HK-2 (cell line): ENCODE measurements at regions not wholly inside any gene's neighbourhood (a gene's known extent, or its start where the extent isn't known, plus 50 kb on each side); places are given as distances from the start of the nearest gene placed in this dataset.

Experiments used
- DNase-seq: peaks from one replicate; pipeline ENCODE4 v3.0.0-alpha.2; 2018; ENCODE audit not compliant: unreplicated experiment

DNA sequence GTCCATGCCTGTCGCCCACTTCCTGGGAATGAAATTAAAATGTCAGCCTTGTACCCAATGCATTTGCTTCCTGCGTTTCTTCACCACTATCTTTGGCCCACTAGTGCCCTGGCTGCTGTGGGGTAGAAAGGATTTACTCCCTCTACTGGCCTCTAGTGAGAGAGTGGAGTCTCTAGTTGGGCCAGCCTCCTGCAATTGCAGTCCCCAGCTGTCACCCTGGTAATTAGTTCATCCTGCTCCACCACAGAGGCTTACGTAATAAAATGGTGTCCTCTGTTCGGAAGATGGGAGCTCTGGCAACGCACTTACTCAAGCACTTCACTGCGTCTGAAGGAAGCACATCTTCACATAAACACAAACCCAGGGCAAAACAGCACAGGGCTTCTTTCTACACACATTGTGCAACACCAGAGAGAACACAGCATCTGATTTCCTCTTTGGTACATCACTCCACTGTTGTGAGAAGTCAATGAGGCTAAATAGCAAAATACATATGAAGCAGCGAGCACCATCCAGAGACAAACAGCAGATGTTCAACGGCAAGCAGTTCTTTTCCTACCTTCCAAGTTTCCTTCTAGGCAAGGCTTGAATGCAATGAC lies 274.6 kb downstream of the LRATD1 start:
- DNase-seq = no peak

DNA sequence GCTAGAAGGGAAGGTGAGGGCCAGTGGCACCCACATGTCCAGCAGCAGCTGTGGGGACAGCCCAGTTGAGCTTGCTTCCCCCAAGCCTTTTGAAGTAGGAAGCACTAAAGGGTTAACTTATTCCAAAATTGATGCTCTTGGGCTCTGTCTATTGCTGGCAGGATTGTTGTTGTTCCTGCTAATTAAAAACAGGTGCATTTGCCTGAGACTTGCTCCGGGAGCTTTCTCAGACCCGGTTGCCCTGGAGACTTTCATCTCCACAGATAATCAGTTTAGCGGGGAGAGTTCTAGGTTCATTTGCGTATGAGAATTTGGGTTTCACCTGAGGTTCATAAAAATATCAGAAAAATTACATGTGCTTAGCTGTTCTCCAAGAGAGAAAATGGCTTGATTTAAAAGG lies 277.3 kb downstream of the LRATD1 start:
- DNase-seq = no peak

DNA sequence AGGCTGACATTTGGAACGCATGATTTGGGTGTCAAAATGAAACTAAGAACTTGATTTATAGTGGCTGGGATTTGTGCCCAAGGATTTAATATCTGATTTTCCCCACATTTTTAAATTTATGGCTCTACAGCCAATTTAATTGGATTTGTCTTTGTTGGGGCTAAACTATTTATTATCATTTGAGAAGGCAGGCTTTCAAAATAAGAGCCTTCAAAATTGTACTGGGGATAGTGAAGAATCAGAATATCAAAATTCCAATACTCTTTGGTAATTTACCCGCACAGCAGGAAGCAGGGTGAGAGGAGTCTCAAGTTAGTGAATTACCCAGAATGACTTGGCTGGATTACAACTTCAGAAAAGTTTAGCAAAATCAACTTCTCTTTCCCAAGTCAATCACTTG lies 278.1 kb downstream of the LRATD1 start:
- no peak for DNase-seq

DNA sequence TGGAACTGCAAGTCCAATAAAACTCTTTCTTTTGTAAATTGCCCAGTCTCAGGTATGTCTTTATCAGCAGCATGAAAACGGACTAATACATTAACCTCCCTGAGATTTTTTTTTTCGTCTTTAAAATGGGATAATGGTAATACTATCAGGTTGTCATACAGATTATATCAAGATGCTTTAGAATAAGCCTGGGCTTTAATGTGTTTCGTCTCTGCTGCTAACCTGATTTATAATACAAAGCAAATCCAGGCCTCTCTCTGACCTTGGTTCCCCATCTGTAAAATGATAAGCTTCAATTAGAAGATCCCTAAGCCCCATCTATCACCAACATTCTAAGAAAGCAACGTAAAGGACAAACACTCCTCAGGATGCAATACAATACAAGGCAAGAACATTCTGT lies 283.5 kb downstream of the LRATD1 start:
- DNase-seq = no peak

DNA sequence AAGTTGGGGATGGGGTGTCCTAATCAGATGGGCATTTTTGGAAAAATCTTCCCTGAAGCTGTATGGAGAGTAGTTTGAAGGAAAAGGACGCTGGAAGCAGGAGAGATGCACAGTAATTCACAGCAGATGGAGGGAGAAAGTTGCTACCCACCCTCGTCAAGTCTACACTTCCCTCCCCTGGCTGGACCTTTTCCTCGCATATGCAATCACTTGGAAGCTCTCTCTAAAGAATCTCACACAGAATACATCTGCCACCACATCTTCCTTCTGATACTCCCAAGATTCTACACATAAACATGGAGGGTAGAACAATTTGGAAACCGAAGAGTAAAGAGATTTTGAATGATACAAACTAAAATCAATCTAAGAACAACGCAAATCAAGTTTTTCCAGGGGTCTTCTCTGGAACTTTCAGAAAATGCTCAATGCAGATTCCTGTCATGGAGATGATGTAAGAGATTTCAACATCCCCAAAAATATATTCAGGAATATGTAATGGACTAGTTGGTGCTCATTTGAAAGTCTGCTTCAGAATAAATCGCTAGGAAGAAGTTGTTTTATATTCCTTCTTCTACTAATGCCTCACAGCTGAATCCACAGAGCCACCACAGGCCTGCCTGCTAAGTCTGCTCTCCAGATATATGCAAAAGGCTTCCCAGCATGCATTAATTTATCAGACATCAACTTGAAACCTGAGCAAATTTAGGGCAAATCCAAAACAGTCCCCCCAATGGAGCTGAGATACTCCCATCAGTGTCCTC lies 291.5 kb downstream of the LRATD1 start:
- DNase-seq = no peak

DNA sequence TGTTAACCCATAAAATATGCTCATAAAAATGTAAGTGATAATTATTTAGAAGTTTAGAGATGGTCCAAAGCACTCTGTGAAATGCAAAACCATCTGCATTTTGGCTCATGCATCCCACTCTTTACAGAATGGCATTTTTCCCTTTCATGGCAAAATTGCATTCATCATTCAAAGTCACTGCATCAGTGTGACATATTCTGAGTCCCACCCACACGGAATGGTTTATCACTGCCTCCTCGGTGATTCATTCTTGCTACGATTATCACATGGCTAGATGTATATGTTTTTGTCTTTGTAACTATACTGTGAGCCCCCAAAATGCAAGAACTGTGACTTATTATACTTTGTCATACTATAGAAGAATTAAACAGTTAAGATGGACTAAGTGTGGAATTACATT lies 293.0 kb downstream of the LRATD1 start:
- no peak for DNase-seq

DNA sequence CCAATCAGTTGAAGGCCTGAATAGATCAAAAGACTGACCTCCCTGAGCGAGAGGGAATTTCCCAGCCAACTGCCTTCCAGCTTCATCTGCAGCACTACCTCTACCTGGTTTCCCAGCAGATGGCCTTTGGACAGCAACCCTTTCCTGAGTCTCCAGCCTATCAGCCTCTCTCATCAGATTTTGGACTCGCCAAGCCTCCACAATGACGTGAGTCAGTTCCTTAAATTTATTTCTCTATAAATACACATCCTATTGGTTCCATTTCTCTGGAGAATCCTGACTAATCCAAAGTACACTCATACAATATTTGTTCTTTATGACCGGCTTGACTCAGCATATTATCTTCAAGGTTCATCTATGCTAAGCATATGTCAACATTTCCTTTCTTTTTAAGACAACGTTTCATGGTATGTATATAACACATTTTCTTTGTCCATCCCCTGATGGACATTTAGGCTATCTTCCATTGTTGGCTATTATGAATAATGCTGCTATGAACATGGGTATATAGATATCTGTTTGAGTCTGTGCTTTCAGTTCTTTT lies 294.6 kb downstream of the LRATD1 start:
- DNase-seq = no peak

DNA sequence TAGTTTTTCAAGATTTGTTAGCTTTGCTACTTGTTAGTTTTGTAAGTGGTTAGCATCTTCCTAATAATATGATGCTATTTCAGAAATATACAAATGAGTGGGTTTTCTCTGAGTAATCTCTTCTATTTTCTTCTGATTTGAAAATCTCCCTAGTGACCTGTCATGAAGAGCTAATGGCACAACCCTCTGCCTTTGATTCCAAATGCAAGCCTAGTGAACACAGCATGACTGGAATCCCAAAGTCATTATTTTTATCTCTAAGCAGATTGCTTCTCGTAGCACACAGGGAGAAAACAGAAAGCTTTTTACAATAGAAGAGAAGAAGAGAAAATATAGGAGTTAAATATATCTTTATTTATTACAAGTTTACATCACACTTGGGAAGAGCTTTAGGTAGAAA lies 295.5 kb downstream of the LRATD1 start:
- no peak for DNase-seq

DNA sequence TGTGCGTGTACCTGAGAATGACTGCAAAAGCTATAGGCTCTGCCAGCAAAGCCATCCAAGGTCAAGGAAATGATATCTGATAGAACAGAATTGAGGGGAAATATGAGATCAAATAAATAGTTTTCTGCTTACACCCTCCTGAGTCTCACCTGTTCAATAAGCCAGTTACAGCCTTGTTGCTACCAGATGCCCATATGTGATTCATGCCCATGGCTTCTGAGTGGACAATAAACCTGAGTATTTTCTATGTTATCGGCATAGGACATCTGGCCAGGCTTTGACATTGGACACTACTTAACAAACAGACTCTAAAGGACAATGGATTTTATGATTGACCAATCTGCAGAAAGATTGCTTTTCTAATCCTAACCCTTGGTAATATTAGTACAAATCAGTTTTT lies 297.9 kb downstream of the LRATD1 start:
- DNase-seq = no peak

DNA sequence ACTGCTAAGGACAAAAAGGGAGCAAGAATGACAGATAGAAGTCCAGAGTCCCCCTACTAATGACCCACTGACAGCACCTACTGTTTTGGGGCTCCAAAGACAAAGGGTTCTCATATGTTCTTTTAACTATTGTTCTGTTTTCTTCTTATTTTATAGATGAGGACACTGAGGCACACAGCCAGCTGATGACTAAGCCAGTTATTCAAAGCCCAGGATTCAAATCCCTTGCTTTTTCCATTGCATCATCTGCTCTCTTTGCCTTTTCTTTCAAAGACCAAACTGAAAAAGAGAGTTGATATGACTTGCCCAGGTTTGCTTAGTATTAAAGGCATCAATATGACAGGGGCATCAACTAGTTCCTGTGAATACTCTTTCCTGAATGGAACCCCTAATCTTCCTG lies 299.8 kb downstream of the LRATD1 start:
- DNase-seq = no peak

DNA sequence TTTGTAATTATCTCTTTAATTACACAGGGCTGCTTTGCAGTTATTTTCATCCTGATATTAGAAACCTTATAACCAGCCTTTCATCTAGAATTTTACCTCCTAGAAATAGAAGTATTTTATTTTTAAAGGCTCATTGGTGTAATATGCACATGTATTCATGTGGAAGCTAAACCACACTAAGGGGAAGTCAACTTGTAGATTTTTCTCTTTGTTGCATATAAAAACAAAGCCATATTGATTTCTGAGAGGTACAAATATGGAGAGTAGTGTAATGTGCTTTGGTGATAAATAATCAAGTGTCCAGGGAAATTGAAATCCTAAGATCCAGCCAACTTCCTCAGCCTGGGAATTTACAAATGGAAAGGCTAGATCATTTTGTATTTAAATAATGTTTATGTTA lies 301.2 kb downstream of the LRATD1 start:
- DNase-seq = no peak

DNA sequence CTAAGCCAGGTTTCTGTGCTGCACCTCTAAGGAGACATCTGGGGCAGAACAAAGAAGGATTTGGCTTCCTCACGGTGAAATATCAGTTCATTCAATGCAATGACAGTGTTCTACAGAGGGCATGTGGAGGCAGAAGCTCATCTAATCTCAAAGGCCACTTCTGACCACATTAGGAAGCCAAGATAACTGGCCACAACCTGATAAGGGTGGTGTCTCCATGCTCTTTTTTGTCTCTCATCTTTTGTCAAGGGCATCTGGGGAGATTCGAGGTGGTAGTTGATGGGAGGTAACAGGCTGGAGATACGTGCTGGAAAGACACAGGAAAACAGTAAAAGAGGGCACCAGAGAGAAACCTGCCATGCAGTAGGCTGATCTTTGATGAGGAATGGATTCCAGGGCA lies 303.9 kb downstream of the LRATD1 start:
- no peak for DNase-seq

DNA sequence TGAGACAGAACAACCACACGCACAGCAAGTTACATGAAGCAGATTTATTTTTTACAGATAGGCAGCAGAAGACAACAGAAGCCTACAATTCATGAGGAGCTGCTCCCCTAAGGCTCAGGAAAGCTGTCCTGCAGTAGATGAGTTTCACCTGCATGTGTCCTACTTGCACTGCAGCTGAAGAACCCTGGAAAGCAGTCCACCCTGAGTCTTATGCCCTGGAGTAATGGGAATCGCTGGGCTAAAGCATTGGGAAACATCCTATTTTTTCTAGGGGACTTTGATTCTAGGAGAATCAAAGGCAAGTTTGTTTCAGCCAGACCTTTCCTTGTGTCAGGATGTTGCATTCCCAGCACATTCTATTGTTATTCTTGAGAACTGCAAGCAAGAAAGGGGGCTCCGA lies 304.8 kb downstream of the LRATD1 start:
- no peak for DNase-seq

DNA sequence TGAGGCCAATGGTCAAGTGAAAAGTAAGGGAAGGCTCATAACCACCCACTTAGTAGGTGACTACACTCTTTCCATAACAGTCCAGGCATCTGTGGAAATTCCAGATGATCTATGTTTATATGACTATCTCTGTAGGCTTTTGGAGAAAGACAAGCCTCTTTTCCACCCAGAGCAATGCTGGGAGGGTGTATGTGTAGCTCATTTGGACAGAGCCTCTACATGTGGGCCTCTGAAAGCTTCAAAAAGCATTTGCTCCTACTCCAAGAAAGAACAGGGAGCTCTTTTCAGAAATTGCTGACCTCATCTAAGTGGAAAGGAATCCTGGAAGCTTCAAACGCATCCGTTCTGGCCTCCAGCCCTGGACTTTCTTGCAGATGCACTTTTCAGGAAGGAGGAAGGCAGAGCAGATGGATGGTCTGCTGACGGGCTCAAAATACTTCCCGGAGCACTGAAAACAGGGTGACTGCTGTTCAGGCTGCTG lies 308.7 kb downstream of the LRATD1 start:
- DNase-seq = no peak

DNA sequence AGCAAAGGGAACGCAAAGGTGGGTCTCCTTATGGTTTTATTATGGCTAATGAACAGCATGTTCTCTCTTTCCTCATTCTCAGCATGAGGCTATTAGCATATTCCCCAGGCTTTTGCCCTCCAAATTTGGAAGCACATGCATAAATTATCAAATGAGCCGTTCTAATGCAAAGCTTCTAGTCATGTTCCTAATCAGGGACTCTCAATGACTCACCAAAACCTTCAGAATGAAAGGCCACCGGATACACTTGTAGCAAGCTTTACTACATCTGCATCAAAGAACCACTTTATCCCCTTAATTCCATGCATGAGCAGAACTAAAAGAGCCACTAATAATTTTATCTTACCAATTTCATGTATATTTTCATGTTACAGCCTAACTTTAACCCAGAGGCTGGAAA lies 310.5 kb downstream of the LRATD1 start:
- no peak for DNase-seq

DNA sequence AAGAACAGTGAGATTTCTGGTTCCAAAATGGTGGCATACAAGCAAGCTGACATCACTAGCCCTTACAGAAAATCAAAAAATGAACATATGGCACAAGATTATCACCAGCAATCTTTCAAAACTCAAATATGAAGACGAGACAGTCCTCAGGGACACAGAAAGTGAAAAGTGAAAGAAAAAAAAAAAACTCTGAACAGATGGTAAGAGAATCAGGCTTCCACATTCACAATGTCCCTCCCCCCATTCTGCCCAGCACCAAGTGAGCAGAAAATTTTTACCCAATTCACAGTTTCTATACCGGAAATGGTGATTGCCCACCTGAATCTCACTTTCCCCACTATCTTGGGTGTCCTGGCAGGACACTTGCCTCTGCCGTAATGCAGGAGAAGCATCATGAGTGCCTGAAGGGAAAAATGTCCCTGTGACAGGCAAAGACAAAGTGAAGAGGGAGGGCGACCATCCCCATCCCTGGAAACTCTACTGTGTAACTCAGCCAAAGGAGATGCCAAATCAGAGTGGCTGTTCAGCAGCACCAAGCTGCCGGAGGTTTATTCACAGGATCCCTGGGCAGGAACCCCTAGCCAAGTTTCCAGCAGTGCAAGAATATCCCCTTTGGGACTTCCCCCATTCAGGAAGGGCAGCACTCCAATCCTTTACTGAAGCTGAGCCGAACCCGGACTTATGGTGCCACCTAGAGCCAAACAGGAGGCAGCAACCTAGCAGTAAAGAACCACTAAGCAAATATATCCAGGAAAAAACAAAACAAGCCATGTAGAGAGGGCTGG lies 312.2 kb downstream of the LRATD1 start:
- peak; percentile 21 for DNase-seq

DNA sequence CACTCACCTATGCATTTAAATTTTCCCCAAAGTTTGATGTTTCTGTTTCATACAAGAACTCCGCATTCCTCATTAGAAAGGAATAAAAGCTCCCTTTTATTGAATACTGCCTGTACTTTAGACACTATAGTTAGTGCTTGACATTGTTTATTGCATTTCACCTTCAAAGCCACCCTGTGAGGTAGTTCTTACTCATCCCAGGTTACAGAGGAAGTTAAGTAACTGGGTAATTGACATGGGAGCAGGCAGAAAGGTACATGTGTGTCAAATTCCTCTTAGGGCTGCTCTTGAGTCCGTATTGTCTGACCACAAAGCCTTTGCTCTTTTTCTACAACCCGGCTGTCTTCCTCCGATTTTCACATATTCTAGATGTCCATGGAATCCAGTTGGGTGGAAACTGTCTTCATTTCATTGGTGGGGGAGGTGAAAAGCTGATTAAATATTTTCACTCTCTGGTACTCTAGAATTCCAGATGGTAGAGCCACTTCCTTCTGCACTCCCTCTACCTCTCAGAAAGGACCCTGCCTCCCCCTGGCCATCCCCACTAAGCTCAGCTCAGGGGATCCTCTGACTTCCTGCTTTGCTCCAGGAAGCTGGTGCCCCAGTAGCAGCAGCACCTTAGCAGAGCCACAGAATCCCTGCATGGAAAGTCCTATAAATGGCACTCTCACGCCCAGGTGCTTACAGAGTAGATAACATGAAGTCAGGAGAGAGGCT lies 319.2 kb downstream of the LRATD1 start:
- no peak for DNase-seq

DNA sequence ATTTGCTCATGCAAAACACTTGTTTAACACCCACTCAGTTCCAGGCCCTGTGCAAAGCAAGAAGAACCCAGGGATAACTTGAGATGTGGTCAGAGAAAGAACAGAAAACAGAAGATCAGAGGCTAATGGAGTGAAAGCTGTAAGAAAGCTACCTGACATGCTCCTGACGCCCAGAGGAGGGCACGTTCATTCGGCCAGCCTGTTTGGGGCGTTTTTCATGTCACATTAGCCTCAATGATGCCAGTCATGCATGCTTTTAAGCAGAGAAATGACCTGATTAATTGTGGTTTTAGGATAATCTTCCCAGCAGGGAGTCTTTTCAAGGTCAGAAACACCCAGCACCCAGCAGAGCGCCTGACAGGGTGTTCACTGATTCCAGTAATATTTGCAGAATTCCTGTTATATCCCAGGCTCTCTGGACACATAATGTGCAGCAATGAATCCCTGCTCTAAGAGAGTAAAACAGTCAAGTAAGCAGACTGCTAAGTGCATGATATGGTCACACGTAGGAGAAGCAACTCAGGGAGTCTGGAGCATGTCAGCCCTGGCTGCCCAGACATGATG lies 320.0 kb downstream of the LRATD1 start:
- no peak for DNase-seq

DNA sequence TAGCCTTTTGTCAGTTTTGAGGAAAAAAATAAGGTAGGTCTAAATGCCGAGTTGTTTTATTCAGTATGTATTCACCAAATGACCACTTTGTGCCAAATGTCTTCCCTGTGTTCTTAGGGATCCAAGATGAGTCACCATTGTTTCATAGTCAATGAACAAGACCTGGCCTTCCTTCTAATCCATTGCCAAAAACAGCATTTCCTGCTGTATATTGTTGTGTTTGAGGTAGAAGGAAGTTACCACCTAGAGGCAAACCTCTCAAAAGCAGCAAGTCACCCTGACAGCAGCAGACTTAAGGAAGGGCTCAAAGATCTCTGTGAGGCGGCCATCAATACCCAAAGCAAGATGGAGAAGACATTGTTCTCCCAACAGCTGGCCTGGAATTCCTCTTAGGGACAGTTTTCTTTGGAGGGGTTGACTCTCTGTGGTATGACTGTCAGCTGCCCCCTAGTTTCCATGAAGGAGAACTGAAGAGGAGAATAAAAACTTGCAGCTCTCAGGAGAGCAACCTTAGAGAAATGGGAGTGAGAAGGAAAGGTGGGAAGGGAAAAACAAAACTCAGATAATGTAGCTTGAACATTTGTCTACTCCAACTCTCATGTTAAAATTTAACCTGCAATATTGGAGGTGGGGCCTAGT lies 328.3 kb downstream of the LRATD1 start:
- no peak for DNase-seq

DNA sequence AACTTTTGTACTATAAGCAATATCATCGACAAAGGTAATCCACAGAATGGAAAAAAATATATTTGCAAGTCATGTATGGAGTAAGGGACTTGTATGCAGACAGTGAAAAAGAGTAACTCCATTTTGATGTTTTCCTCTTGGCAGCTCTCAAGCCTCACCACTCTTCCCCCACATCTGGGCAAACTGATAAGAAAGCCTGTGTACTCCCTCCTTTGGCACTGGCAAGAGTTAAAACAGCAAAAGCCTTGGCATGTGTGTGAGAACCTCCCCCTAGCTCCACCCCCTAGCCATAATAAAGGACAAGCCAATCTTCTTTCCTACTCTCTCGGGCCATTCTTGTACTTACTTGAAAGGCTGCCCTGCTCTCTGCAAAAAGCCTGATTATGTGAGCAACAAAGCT lies 335.2 kb downstream of the LRATD1 start:
- no peak for DNase-seq

DNA sequence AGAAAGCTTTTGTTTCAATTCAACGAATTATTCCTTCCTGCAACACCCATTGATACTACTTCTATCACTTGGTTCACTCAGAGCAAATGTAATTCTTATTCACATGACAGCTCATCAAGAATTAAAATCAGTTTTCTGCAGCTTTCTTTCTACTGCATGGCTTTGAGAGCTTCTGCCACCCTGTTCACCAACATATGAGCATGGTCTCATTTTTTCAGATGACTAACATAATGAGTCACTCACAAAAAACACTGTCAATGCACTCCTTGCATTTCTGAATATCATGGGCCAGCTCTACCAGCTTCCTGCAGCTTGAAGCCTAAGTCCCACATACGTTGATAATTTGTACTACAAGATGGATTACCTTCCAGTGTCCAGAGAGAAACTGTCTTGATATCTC lies 342.9 kb downstream of the LRATD1 start:
- no peak for DNase-seq
